ENCODE measurements at regions not wholly inside any gene's neighbourhood (a gene's known extent, or its start where the extent isn't known, plus 50 kb on each side); places are given as distances from the start of the nearest gene placed in this dataset.

GRCh38 chr3:104977719-104978118 lies 389.0 kb upstream of the ALCAM start:
- no peak for DNase-seq (ENCODE audit: low spot score)

- DNase-seq (ENCODE audit: low spot score), result peak; percentile 2
Measured at GRCh38 chr3:104982130-104982529, 384.6 kb upstream of the ALCAM start.

GRCh38 chr3:104987859-104988258 lies 378.9 kb upstream of the ALCAM start:
- no peak for DNase-seq (ENCODE audit: low spot score)

GRCh38 chr3:104988496-104988895 lies 378.2 kb upstream of the ALCAM start:
- no peak for DNase-seq (ENCODE audit: low spot score)

- no peak for DNase-seq (ENCODE audit: low spot score)
Measured at GRCh38 chr3:104989878-104990277, 376.8 kb upstream of the ALCAM start.

GRCh38 chr3:104990758-104991157 lies 376.0 kb upstream of the ALCAM start:
- DNase-seq (ENCODE audit: low spot score), result no peak

- peak; percentile 63 for DNase-seq (ENCODE audit: low spot score)
Measured at GRCh38 chr3:104992676-104993075, 374.0 kb upstream of the ALCAM start.

GRCh38 chr3:105006164-105006563 lies 360.5 kb upstream of the ALCAM start:
- no peak for DNase-seq (ENCODE audit: low spot score)

- no peak for DNase-seq (ENCODE audit: low spot score)
Measured at GRCh38 chr3:105013657-105014056, 353.1 kb upstream of the ALCAM start.

- no peak for DNase-seq (ENCODE audit: low spot score)
Measured at GRCh38 chr3:105014631-105015030, 352.1 kb upstream of the ALCAM start.

GRCh38 chr3:105022813-105023212 lies 343.9 kb upstream of the ALCAM start:
- no peak for DNase-seq (ENCODE audit: low spot score)

GRCh38 chr3:105030211-105030610 lies 336.5 kb upstream of the ALCAM start:
- DNase-seq (ENCODE audit: low spot score), result no peak

GRCh38 chr3:105032541-105032940 lies 334.2 kb upstream of the ALCAM start:
- DNase-seq (ENCODE audit: low spot score), result no peak

GRCh38 chr3:105033081-105033480 lies 333.6 kb upstream of the ALCAM start:
- DNase-seq (ENCODE audit: low spot score), result no peak

- no peak for DNase-seq (ENCODE audit: low spot score)
Measured at GRCh38 chr3:105039004-105039403, 327.7 kb upstream of the ALCAM start.

- no peak for DNase-seq (ENCODE audit: low spot score)
Measured at GRCh38 chr3:105040026-105040622, 326.6 kb upstream of the ALCAM start.

- no peak for DNase-seq (ENCODE audit: low spot score)
Measured at GRCh38 chr3:105042586-105042985, 324.1 kb upstream of the ALCAM start.

- no peak for DNase-seq (ENCODE audit: low spot score)
Measured at GRCh38 chr3:105051111-105051510, 315.6 kb upstream of the ALCAM start.

- DNase-seq (ENCODE audit: low spot score), result no peak
Measured at GRCh38 chr3:105051972-105052371, 314.7 kb upstream of the ALCAM start.

- no peak for DNase-seq (ENCODE audit: low spot score)
Measured at GRCh38 chr3:105062853-105063252, 303.9 kb upstream of the ALCAM start.

- no peak for DNase-seq (ENCODE audit: low spot score)
Measured at GRCh38 chr3:105065895-105066839, 300.5 kb upstream of the ALCAM start.

- DNase-seq (ENCODE audit: low spot score), result no peak
Measured at GRCh38 chr3:105067361-105067760, 299.3 kb upstream of the ALCAM start.
